ENCODE measurements at regions not wholly inside any gene's neighbourhood (a gene's known extent, or its start where the extent isn't known, plus 50 kb on each side); places are given as distances from the start of the nearest gene placed in this dataset.

GRCh38 chr16:26524846-26525245 lies 541.9 kb upstream of the C16orf82 start:
- TF ChIP-seq CTCF (IDR thresholded peaks at IDR 0.05) (no peak), EZH2 (IDR thresholded peaks at IDR 0.05) (no peak), EZH2phosphoT487 (IDR thresholded peaks at IDR 0.05) (no peak)
